Testis (tissue), 2 donors: ENCODE measurements at regions not wholly inside any gene's neighbourhood (a gene's known extent, or its start where the extent isn't known, plus 50 kb on each side); places are given as distances from the start of the nearest gene placed in this dataset.

Experiments
- DNase-seq: peaks from one replicate; pipeline ENCODE4 v3.0.0-alpha.2; 2019
- H3K27ac ChIP-seq, 2 donors: fragments of 200-600 bp; sonication (generic); one replicate each; pipeline ENCODE4 v1.5.1; 2019
- H3K27me3 ChIP-seq: fragments of 200-600 bp; sonication (generic); one replicate; pipeline ENCODE4 v1.5.1; 2019
- H3K36me3 ChIP-seq: fragments of 200-600 bp; sonication (generic); one replicate; pipeline ENCODE4 v1.5.1; 2017; ENCODE audit warnings: low read depth; ENCODE audit errors: missing control alignments
- H3K4me1 ChIP-seq: fragments of 200-600 bp; sonication (generic); one replicate; pipeline ENCODE4 v1.5.1; 2019
- H3K4me3 ChIP-seq, 2 donors: fragments of 200-600 bp; sonication (generic); one replicate each; pipeline ENCODE4 v1.5.1; 2017 to 2019
- H3K9me3 ChIP-seq: fragments of 200-600 bp; sonication (generic); one replicate; pipeline ENCODE4 v1.5.1; 2017
- CTCF ChIP-seq, 3 experiments: fragments of 450-650 bp in 2 of 3; fragments of 200-600 bp in 1 of 3; sonication (generic) in 1 of 3; IDR thresholded peaks; one replicate each; pipeline ENCODE4 v1.5.1; 2016 to 2019; ENCODE audit warnings: antibody characterized with exemption in 3 of 3, mild to moderate bottlenecking in 2 of 3, moderate library complexity in 1 of 3
- POLR2A ChIP-seq: fragments of 450-650 bp; IDR thresholded peaks from one replicate; pipeline ENCODE4 v1.6.1; 2017; ENCODE audit warnings: antibody characterized with exemption, mild to moderate bottlenecking, moderate library complexity
- WGBS, 2 donors: methylation state at CpG; one replicate each; pipeline ENCODE4 v1.1.5; 2018; 5-methylcytosine and 5-hydroxymethylcytosine counted together
- intact Hi-C: fragments of 100-400 bp; cut with DNase I; formaldehyde crosslinking; loops from one replicate; pipeline ENCODE4 v1.15.1; 2023; ENCODE audit warnings: low total_unique reads

- no peaks in the 10 kb centered on the region for H3K27me3 ChIP-seq
- 81 to 88% methylated on average over 7 of the region's 7 CpGs for WGBS, 2 donors
- no peak for DNase-seq
These were observed 85.1 kb downstream of the GJA1 start for GRCh38 chr6:121520337-121521163.

GRCh38 chr6:121521164-121521555 is 85.7 kb downstream of the GJA1 start:
- no peak for DNase-seq
- intact Hi-C loops: no loop called here
- WGBS, 2 donors: 92 to 96% methylated on average over 2 of the region's 2 CpGs
- no peaks in the 10 kb centered on the region for H3K9me3 ChIP-seq
- H3K4me1 ChIP-seq: no peaks in the 10 kb centered on the region
- TF ChIP-seq POLR2A (no peak), CTCF (IDR thresholded peaks at IDR 0.05) (no peak)
- no peaks in the 10 kb centered on the region for H3K27me3 ChIP-seq
- no peaks in the 10 kb centered on the region for H3K36me3 ChIP-seq
- no peak overlapping the region for H3K27ac ChIP-seq
- H3K4me3 ChIP-seq: no peak overlapping the region

More at GRCh38 chr6:121520337-121521163, 85.1 kb downstream of the GJA1 start:
- no peaks in the 10 kb centered on the region for H3K4me1 ChIP-seq
- H3K36me3 ChIP-seq: no peaks in the 10 kb centered on the region
- TF ChIP-seq POLR2A: no peak
- no peak for TF ChIP-seq CTCF (IDR thresholded peaks at IDR 0.05)
- no peaks in the 10 kb centered on the region for H3K9me3 ChIP-seq
- no peak overlapping the region for H3K4me3 ChIP-seq
- H3K27ac ChIP-seq: no peak overlapping the region
- intact Hi-C loops: no loop called here

- intact Hi-C loops: no loop called here
- TF ChIP-seq CTCF (IDR thresholded peaks at IDR 0.05): no peak
- TF ChIP-seq POLR2A: no peak
- no peak for DNase-seq
- H3K36me3 ChIP-seq: no peaks in the 10 kb centered on the region
- WGBS, 2 donors: 38 to 43% methylated on average over 2 of the region's 2 CpGs
- no peak overlapping the region for H3K4me3 ChIP-seq
- H3K4me1 ChIP-seq: no peaks in the 10 kb centered on the region
- H3K27ac ChIP-seq: peak overlapping the region in 1 of 2 donors; percentile 38
- no peaks in the 10 kb centered on the region for H3K27me3 ChIP-seq
- no peaks in the 10 kb centered on the region for H3K9me3 ChIP-seq
These were observed 86.8 kb downstream of the GJA1 start for GRCh38 chr6:121522265-121522664.

GRCh38 chr6:121522771-121523386 is 87.4 kb downstream of the GJA1 start:
- H3K4me1 ChIP-seq: no peaks in the 10 kb centered on the region
- no peaks in the 10 kb centered on the region for H3K36me3 ChIP-seq
- H3K27me3 ChIP-seq: no peaks in the 10 kb centered on the region
- TF ChIP-seq CTCF (IDR thresholded peaks at IDR 0.05) (no peak), POLR2A (no peak)
- no peak for DNase-seq
- H3K4me3 ChIP-seq: no peak overlapping the region
- H3K9me3 ChIP-seq: no peaks in the 10 kb centered on the region
- 58 to 71% methylated on average over 3 of the region's 3 CpGs for WGBS, 2 donors
- H3K27ac ChIP-seq: peak overlapping the region in 1 of 2 donors; percentile 38
- intact Hi-C loops: no loop called here
